ENCODE measurements at regions not wholly inside any gene's neighbourhood (a gene's known extent, or its start where the extent isn't known, plus 50 kb on each side); places are given as distances from the start of the nearest gene placed in this dataset.

DNA sequence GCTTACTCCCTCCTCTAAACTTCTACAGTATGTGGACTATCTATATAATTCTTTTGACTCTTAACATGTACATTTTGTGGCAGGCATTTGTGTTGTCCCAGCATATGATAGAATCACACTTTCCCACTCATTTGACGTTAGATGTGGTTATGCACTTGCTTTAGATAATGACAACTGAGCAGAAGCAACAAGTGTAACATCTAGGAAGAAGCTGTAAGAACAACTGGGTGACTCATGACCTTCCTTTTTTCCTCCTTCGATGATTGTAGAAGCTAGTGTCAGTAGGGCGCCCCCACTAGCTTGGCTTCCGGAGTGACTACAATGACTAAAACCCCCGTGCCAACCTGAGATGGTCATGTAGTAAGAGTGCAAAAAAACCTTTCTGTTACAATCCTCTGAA, 74.6 kb upstream of the CEP85L start:
- Histone ChIP-seq H3K9me3 (ENCODE audit: insufficient read depth in 2 of 2, low read depth in 1 of 2, low read length in 1 of 2) (no peaks in the 10 kb centered on the region), H3K23me2 (ENCODE audit: low read depth, low read length) (no peaks in the 10 kb centered on the region), H2BK20ac (ENCODE audit: low read length) (no peak overlapping the region), H3K4me1 (replicated peaks in 1 of 4; ENCODE audit: control insufficient read depth in 3 of 4, insufficient read depth in 4 of 4, low read length in 3 of 4) (no peaks in the 10 kb centered on the region), H4K5ac (ENCODE audit: insufficient read length, low read depth, low read length) (no peak overlapping the region), H3K27ac (ENCODE audit: low read depth, low read length) (no peak overlapping the region), H3K79me2 (ENCODE audit: control insufficient read depth in 1 of 2, insufficient read depth in 2 of 2, low read length in 2 of 2) (no peaks in the 10 kb centered on the region), H3K56ac (replicated peaks; ENCODE audit: insufficient read length, low read depth, low read length) (no peak overlapping the region), H3K36me3 (ENCODE audit: control insufficient read depth in 2 of 4, insufficient read depth in 4 of 4, low read length in 3 of 4) (no peaks in the 10 kb centered on the region), H4K91ac (replicated peaks; ENCODE audit: insufficient read length, low read length) (no peak overlapping the region), H2AK5ac (ENCODE audit: low read depth, low read length) (no peak overlapping the region), H2BK120ac (replicated peaks; ENCODE audit: low read depth, low read length) (no peak overlapping the region), H3K4me3 (ENCODE audit: extremely low read depth in 1 of 4, insufficient read depth in 2 of 4, low read depth in 3 of 4, low read length in 4 of 4) (no peak overlapping the region), H2AFZ (ENCODE audit: low read length) (no peak overlapping the region), H3K18ac (ENCODE audit: extremely low read depth, low read length) (no peak overlapping the region), H3K14ac (ENCODE audit: insufficient read length) (no peak overlapping the region), H3K4me2 (ENCODE audit: insufficient read depth in 1 of 2, low read depth in 2 of 2, low read length in 2 of 2) (no peak overlapping the region), H4K8ac (ENCODE audit: extremely low read depth, insufficient read depth, low read length) (no peak overlapping the region), H4K20me1 (replicated peaks in 1 of 2; ENCODE audit: control insufficient read depth in 1 of 2, insufficient read depth in 2 of 2, low read length in 2 of 2) (no peaks in the 10 kb centered on the region), H2BK5ac (ENCODE audit: low read depth, low read length) (no peak overlapping the region), H3K27me3 (replicated peaks in 1 of 4; ENCODE audit: control insufficient read depth in 3 of 4, extremely low read depth in 1 of 4, insufficient read depth in 3 of 4, low read length in 3 of 4) (no peaks in the 10 kb centered on the region), H3K9ac (replicated peaks in 1 of 4; ENCODE audit: extremely low read depth in 1 of 4, low read depth in 3 of 4, low read length in 3 of 4) (no peak overlapping the region), H3K23ac (ENCODE audit: insufficient read length) (no peak overlapping the region), H3K4ac (replicated peaks; ENCODE audit: insufficient read length, low read depth, low read length) (no peak overlapping the region), H2BK12ac (ENCODE audit: low read depth, low read length) (no peak overlapping the region), H3K79me1 (ENCODE audit: low read depth, low read length) (no peaks in the 10 kb centered on the region), H2BK15ac (ENCODE audit: low read length) (no peak overlapping the region)
- WGBS, 2 experiments (ENCODE audit: extremely low coverage in 1 of 2, insufficient coverage in 1 of 2, insufficient read length in 1 of 2, insufficient replicate concordance in 2 of 2, low coverage in 1 of 2, low lambda C conversion rate in 2 of 2, missing lambda C conversion rate in 1 of 2), result 81% methylated on average over 5 of the region's 5 CpGs; no CpG with 5 or more reads in 1 of the 2 experiments
- FAIRE-seq (no peak), DNase-seq (ENCODE audit: low read depth in 1 of 2, low spot score in 2 of 2) (no peak)
- CTCF ChIA-PET (ENCODE audit: partially characterized antibody), result interaction anchor here (0.6 to 1.6 kb wide), 9 partner anchors 9 to 147 kb away, joined by 3 to 7 read pairs (median 3); no protein-coding TSS in a partner anchor
- POLR2A ChIA-PET (ENCODE audit: partially characterized antibody), result no interaction called here
- TF ChIP-seq MAFK (IDR thresholded peaks at IDR 0.05; ENCODE audit: low read depth, low read length), result no peak
- peak in 1 of 2 experiments; percentile 24; a peak in 1 of 4 replicates for TF ChIP-seq RAD21 (IDR thresholded peaks at IDR 0.05 in 1 of 2, conservative IDR thresholded peaks at IDR 0.05 in 1 of 2; ENCODE audit: low read depth in 2 of 2, low read length in 2 of 2)
- TF ChIP-seq RXRA (IDR thresholded peaks at IDR 0.05; ENCODE audit: insufficient read depth, low read depth, low read length), result no peak
- TF ChIP-seq JUND (IDR thresholded peaks at IDR 0.05; ENCODE audit: low read length), result no peak
- no peak for TF ChIP-seq HDAC2 (IDR thresholded peaks at IDR 0.05; ENCODE audit: borderline replicate concordance in 1 of 2, low read depth in 2 of 2, low read length in 2 of 2)
- TF ChIP-seq SIRT6 (IDR thresholded peaks at IDR 0.05; ENCODE audit: low read length), result no peak
- TF ChIP-seq HDAC6 (IDR thresholded peaks at IDR 0.05; ENCODE audit: low read depth, low read length), result no peak

Data from H1 (cell line).